Stomach (tissue), 8 donors: ENCODE measurements at regions not wholly inside any gene's neighbourhood (a gene's known extent, or its start where the extent isn't known, plus 50 kb on each side); places are given as distances from the start of the nearest gene placed in this dataset.

ENCODE experiments used
- DNase-seq, 2 donors: peaks; one replicate each; pipeline versions ENCODE4 v3.0.0 to v3.0.0-alpha.2; 2013 to 2019
- H3K27ac ChIP-seq, 5 donors: fragments of 200-600 bp in 4 of 5; sonication (generic) in 4 of 5; one replicate each; pipeline ENCODE4 v1.5.1; 2013 to 2019; ENCODE audit warnings: mild to moderate bottlenecking in 1 of 5, moderate library complexity in 1 of 5
- H3K27me3 ChIP-seq, 3 donors: fragments of 200-600 bp; sonication (generic); one replicate each; pipeline ENCODE4 v1.5.1; 2017 to 2019; ENCODE audit warnings: mixed run types in 1 of 3
- H3K36me3 ChIP-seq, 4 donors: fragments of 200-600 bp; sonication (generic); 1 replicate in 3 of 4; 2 replicates in 1 of 4; pipeline ENCODE4 v1.5.1; 2016 to 2019
- H3K4me1 ChIP-seq, 4 donors: fragments of 200-600 bp; sonication (generic); one replicate each; pipeline ENCODE4 v1.5.1; 2016 to 2019
- H3K4me3 ChIP-seq, 4 donors: fragments of 200-600 bp; sonication (generic) in 3 of 4; one replicate each; pipeline ENCODE4 v1.5.1; 2016 to 2019; ENCODE audit warnings: mild to moderate bottlenecking in 1 of 4
- H3K9me3 ChIP-seq, 4 donors: fragments of 200-600 bp; sonication (generic); one replicate each; pipeline ENCODE4 v1.5.1; 2016 to 2019
- CTCF ChIP-seq, 7 experiments: fragments of 450-650 bp in 4 of 7; fragments of 200-600 bp in 3 of 7; sonication (generic) in 3 of 7; IDR thresholded peaks; one replicate each; pipeline ENCODE4 v1.5.1; 2016 to 2019; ENCODE audit warnings: antibody characterized with exemption in 7 of 7, control low read depth in 2 of 7, mild to moderate bottlenecking in 1 of 7
- EP300 ChIP-seq: sonication (generic); formaldehyde crosslinking; IDR thresholded peaks from one replicate; pipeline ENCODE4 v1.6.1; 2017; ENCODE audit warnings: antibody characterized with exemption
- POLR2A ChIP-seq, 4 donors: fragments of 450-650 bp; IDR thresholded peaks; one replicate each; pipeline ENCODE4 v1.6.1; 2016; ENCODE audit warnings: antibody characterized with exemption in 4 of 4, control low read depth in 2 of 4, mild to moderate bottlenecking in 1 of 4, moderate library complexity in 1 of 4
- POLR2AphosphoS5 ChIP-seq, 3 donors: sonication (generic); formaldehyde crosslinking; IDR thresholded peaks; one replicate each; pipeline ENCODE4 v1.6.1; 2016; ENCODE audit warnings: antibody characterized with exemption in 3 of 3
- WGBS, 5 donors: extraction: QIAGEN DNeasy Blood & Tissue Kit in 3 of 5; methylation state at CpG; one replicate each; pipeline versions ENCODE4 v1.1.5 to v1.1.7; 2013 to 2018; 5-methylcytosine and 5-hydroxymethylcytosine counted together
- intact Hi-C: fragments of 100-400 bp; cut with DNase I; formaldehyde crosslinking; loops from one replicate; pipeline ENCODE4 v1.15.1; 2023; ENCODE audit warnings: low total_unique reads
- donor health status: healthy with polysubstance abuse.
- donor health status: Bipolar disorder and iron deficiency.
- donor health status: healthy.

GRCh38 chr13:81800433-81800832, 1459.5 kb upstream of the SPRY2 start:
- intact Hi-C loops: no loop called here
- Histone ChIP-seq H3K36me3 (no peaks in the 10 kb centered on the region), H3K27me3 (no peaks in the 10 kb centered on the region), H3K9me3 (no peaks in the 10 kb centered on the region), H3K4me3 (no peak overlapping the region), H3K27ac (no peak overlapping the region), H3K4me1 (no peaks in the 10 kb centered on the region)
- no peak for DNase-seq
- TF ChIP-seq CTCF (IDR thresholded peaks at IDR 0.05) (no peak), POLR2AphosphoS5 (IDR thresholded peaks at IDR 0.05) (no peak), EP300 (no peak), POLR2A (IDR thresholded peaks at IDR 0.05) (no peak)
- WGBS, 5 donors: 76 to 85% (median 80%) methylated on average over 1 of the region's 1 CpG

- no peaks in the 10 kb centered on the region for H3K4me1 ChIP-seq
- DNase-seq: no peak
- H3K27me3 ChIP-seq: no peaks in the 10 kb centered on the region
- intact Hi-C loops: no loop called here
- H3K4me3 ChIP-seq: no peak overlapping the region
- 25 to 49% (median 39%) methylated on average over 1 of the region's 1 CpG for WGBS, 5 donors
- TF ChIP-seq POLR2A (IDR thresholded peaks at IDR 0.05) (no peak), EP300 (no peak), POLR2AphosphoS5 (IDR thresholded peaks at IDR 0.05) (no peak), CTCF (IDR thresholded peaks at IDR 0.05) (no peak)
- no peak overlapping the region for H3K27ac ChIP-seq
- H3K9me3 ChIP-seq: no peaks in the 10 kb centered on the region
- no peaks in the 10 kb centered on the region for H3K36me3 ChIP-seq
Measured at GRCh38 chr13:81795710-81796109, 1454.8 kb upstream of the SPRY2 start.

- H3K9me3 ChIP-seq: no peaks in the 10 kb centered on the region
- intact Hi-C loops: no loop called here
Measured at GRCh38 chr13:81791641-81792040, 1450.7 kb upstream of the SPRY2 start.

GRCh38 chr13:81781471-81781870, 1440.5 kb upstream of the SPRY2 start:
- Histone ChIP-seq H3K4me3 (no peak overlapping the region), H3K36me3 (no peaks in the 10 kb centered on the region), H3K4me1 (peaks cover 0 to 3% (median 0%) of the 10 kb centered on the region in 4 donors), H3K9me3 (no peaks in the 10 kb centered on the region), H3K27me3 (no peaks in the 10 kb centered on the region), H3K27ac (no peak overlapping the region)
- WGBS, 5 donors: 83 to 91% (median 87%) methylated on average over 3 of the region's 3 CpGs
- TF ChIP-seq EP300: no peak
- no peak for TF ChIP-seq CTCF (IDR thresholded peaks at IDR 0.05)
- no peak for TF ChIP-seq POLR2A (IDR thresholded peaks at IDR 0.05)
- DNase-seq: no peak
- intact Hi-C loops: no loop called here

More at GRCh38 chr13:81791641-81792040, 1450.7 kb upstream of the SPRY2 start:
- 56 to 82% (median 75%) methylated on average over 1 of the region's 1 CpG for WGBS, 5 donors
- H3K27ac ChIP-seq: no peak overlapping the region
- peak in 1 of 2 donors; percentile 19 for DNase-seq
- no peaks in the 10 kb centered on the region for H3K36me3 ChIP-seq
- H3K4me1 ChIP-seq: no peaks in the 10 kb centered on the region
- no peak overlapping the region for H3K4me3 ChIP-seq
- TF ChIP-seq POLR2AphosphoS5 (IDR thresholded peaks at IDR 0.05): no peak
- TF ChIP-seq CTCF (IDR thresholded peaks at IDR 0.05): no peak
- no peak for TF ChIP-seq POLR2A (IDR thresholded peaks at IDR 0.05)
- TF ChIP-seq EP300: no peak
- no peaks in the 10 kb centered on the region for H3K27me3 ChIP-seq
